Sigmoid colon (tissue), 4 donors: ENCODE measurements at regions not wholly inside any gene's neighbourhood (a gene's known extent, or its start where the extent isn't known, plus 50 kb on each side); places are given as distances from the start of the nearest gene placed in this dataset.

ENCODE experiments used
- EP300 ChIP-seq, 4 donors: sonication (generic); formaldehyde crosslinking; IDR thresholded peaks; one replicate each; pipeline ENCODE4 v1.6.1; 2017; ENCODE audit warnings: antibody characterized with exemption in 4 of 4
- POLR2A ChIP-seq, 2 donors: fragments of 450-650 bp; IDR thresholded peaks; one replicate each; pipeline ENCODE4 v1.6.1; 2016; ENCODE audit warnings: antibody characterized with exemption in 2 of 2, mild to moderate bottlenecking in 2 of 2, moderate library complexity in 2 of 2
- TF ChIP-seq, protein P1 (sequence below), 4 experiments: fragments of 450-650 bp in 3 of 4; fragments of 200-600 bp in 1 of 4; IDR thresholded peaks; one replicate each; pipeline ENCODE4 v1.5.1; 2016 to 2019; ENCODE audit warnings: antibody characterized with exemption in 4 of 4, mild to moderate bottlenecking in 3 of 4, moderate library complexity in 2 of 4

DNA sequence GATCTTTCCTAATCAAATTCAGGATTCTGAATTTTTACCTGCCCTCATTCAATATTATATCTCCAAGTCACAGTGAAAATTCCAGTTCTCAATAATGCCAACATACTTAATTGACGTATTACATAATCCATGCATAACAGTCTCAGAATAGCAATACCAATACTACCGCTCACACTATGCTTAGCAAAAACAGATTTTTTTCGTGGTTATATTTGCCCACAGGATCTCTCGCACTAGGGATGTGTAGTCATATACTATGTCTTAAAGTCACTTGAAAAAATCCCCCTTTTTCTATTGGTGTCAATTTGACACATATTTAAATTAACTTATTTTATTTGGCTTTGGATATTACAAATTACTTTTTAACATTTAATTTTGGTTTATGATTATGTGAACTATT, 323.1 kb upstream of the SLC35B3 start:
- TF ChIP-seq, protein P1, sequence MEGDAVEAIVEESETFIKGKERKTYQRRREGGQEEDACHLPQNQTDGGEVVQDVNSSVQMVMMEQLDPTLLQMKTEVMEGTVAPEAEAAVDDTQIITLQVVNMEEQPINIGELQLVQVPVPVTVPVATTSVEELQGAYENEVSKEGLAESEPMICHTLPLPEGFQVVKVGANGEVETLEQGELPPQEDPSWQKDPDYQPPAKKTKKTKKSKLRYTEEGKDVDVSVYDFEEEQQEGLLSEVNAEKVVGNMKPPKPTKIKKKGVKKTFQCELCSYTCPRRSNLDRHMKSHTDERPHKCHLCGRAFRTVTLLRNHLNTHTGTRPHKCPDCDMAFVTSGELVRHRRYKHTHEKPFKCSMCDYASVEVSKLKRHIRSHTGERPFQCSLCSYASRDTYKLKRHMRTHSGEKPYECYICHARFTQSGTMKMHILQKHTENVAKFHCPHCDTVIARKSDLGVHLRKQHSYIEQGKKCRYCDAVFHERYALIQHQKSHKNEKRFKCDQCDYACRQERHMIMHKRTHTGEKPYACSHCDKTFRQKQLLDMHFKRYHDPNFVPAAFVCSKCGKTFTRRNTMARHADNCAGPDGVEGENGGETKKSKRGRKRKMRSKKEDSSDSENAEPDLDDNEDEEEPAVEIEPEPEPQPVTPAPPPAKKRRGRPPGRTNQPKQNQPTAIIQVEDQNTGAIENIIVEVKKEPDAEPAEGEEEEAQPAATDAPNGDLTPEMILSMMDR (IDR thresholded peaks at IDR 0.05): no peak
- TF ChIP-seq POLR2A (IDR thresholded peaks at IDR 0.05) (no peak), EP300 (IDR thresholded peaks at IDR 0.05) (no peak)
